Effector memory CD8-positive, alpha-beta T cell (primary cell): ENCODE measurements at regions not wholly inside any gene's neighbourhood (a gene's known extent, or its start where the extent isn't known, plus 50 kb on each side); places are given as distances from the start of the nearest gene placed in this dataset.
A peak's percentile ranks its signal among the peaks of the same experiment; 100 is the strongest.
"Not testable (repeated sequence)": the region's sequence is repeated elsewhere in the genome, so short reads cannot be mapped to it uniquely, and the experiment has no call there.

Experiments
- ATAC-seq: fragments of 150-1000 bp; cut with Tn5 transposase; replicated peaks from 2 replicates; pipeline ENCODE4 v1.10.0; 2021; ENCODE audit warnings: mild to moderate bottlenecking, moderate library complexity
- DNase-seq, 3 experiments: peaks; one replicate each; pipeline ENCODE4 v3.0.0; 2021
- H3K27ac Mint-ChIP-seq, 2 donors: one replicate each; pipeline ENCODE4 v1.8.0; 2022; ENCODE audit warnings: mild to moderate bottlenecking in 2 of 2, mixed read lengths in 2 of 2, moderate library complexity in 2 of 2
- H3K27me3 Mint-ChIP-seq, 2 donors: one replicate each; pipeline ENCODE4 v1.8.0; 2022; ENCODE audit warnings: mixed read lengths in 2 of 2
- H3K36me3 Mint-ChIP-seq: one replicate; pipeline ENCODE4 v1.8.0; 2022; ENCODE audit warnings: mild to moderate bottlenecking, moderate library complexity, mixed read lengths; ENCODE audit not compliant: insufficient read depth
- H3K4me1 Mint-ChIP-seq, 2 donors: one replicate each; pipeline ENCODE4 v1.8.0; 2022; ENCODE audit warnings: low read depth in 2 of 2, mixed read lengths in 2 of 2
- H3K4me3 Mint-ChIP-seq, 2 donors: one replicate each; pipeline ENCODE4 v1.8.0; 2022; ENCODE audit warnings: mild to moderate bottlenecking in 2 of 2, mixed read lengths in 2 of 2, moderate library complexity in 2 of 2
- H3K9me3 Mint-ChIP-seq, 2 donors: one replicate each; pipeline ENCODE4 v1.8.0; 2022; ENCODE audit warnings: mixed read lengths in 2 of 2

- peaks cover 8 to 24% of the 10 kb centered on the region in 2 donors for H3K27me3 Mint-ChIP-seq
- no peak overlapping the region for H3K4me3 Mint-ChIP-seq
- no peaks in the 10 kb centered on the region for H3K4me1 Mint-ChIP-seq
- no peak for ATAC-seq
- no peak for DNase-seq
- H3K36me3 Mint-ChIP-seq, result no peaks in the 10 kb centered on the region
- H3K9me3 Mint-ChIP-seq, result no peaks in the 10 kb centered on the region
- H3K27ac Mint-ChIP-seq, result peak overlapping the region in 1 of 2 donors; percentile 32
Observed at GRCh38 chr6:152811785-152812184, 61.2 kb downstream of the VIP start.

- no peaks in the 10 kb centered on the region for H3K4me1 Mint-ChIP-seq
- H3K27me3 Mint-ChIP-seq, result peaks cover 25 to 36% of the 10 kb centered on the region in 2 donors
- H3K9me3 Mint-ChIP-seq, result no peaks in the 10 kb centered on the region
- H3K27ac Mint-ChIP-seq, result no peak overlapping the region
- H3K4me3 Mint-ChIP-seq, result no peak overlapping the region
- no peaks in the 10 kb centered on the region for H3K36me3 Mint-ChIP-seq
- DNase-seq (no peak), ATAC-seq (no peak)
Observed at GRCh38 chr6:152815230-152815872, 64.8 kb downstream of the VIP start.

- Mint-ChIP-seq H3K4me1 (no peaks in the 10 kb centered on the region), H3K27ac (no peak overlapping the region), H3K4me3 (no peak overlapping the region), H3K36me3 (no peaks in the 10 kb centered on the region), H3K27me3 (peaks cover 25 to 36% of the 10 kb centered on the region in 2 donors), H3K9me3 (no peaks in the 10 kb centered on the region)
- no peak for DNase-seq
- ATAC-seq, result no peak
Observed at GRCh38 chr6:152816055-152816454, 65.5 kb downstream of the VIP start.

GRCh38 chr6:152821525-152821924, 70.9 kb downstream of the VIP start:
- peaks cover 25 to 31% of the 10 kb centered on the region in 2 donors for H3K27me3 Mint-ChIP-seq
- H3K27ac Mint-ChIP-seq, result no peak overlapping the region
- ATAC-seq, result no peak
- H3K4me3 Mint-ChIP-seq, result no peak overlapping the region
- no peak for DNase-seq
- no peaks in the 10 kb centered on the region for H3K9me3 Mint-ChIP-seq
- H3K4me1 Mint-ChIP-seq, result no peaks in the 10 kb centered on the region
- H3K36me3 Mint-ChIP-seq, result no peaks in the 10 kb centered on the region

- no peak for DNase-seq
- no peaks in the 10 kb centered on the region for H3K36me3 Mint-ChIP-seq
- H3K27ac Mint-ChIP-seq, result no peak overlapping the region
- peaks cover 8 to 18% of the 10 kb centered on the region in 2 donors for H3K27me3 Mint-ChIP-seq
- no peaks in the 10 kb centered on the region for H3K9me3 Mint-ChIP-seq
- H3K4me3 Mint-ChIP-seq, result no peak overlapping the region
- H3K4me1 Mint-ChIP-seq, result no peaks in the 10 kb centered on the region
- no peak for ATAC-seq
Observed at GRCh38 chr6:152824666-152825065, 74.1 kb downstream of the VIP start.

GRCh38 chr6:152828431-152828830, 77.8 kb downstream of the VIP start:
- Mint-ChIP-seq H3K9me3 (no peaks in the 10 kb centered on the region), H3K36me3 (no peaks in the 10 kb centered on the region), H3K4me1 (no peaks in the 10 kb centered on the region), H3K4me3 (no peak overlapping the region), H3K27ac (no peak overlapping the region), H3K27me3 (peaks cover 6 to 8% of the 10 kb centered on the region in 2 donors)
- no peak for ATAC-seq
- DNase-seq, result no peak

- not testable (repeated sequence) for H3K4me1 Mint-ChIP-seq, ATAC-seq, H3K36me3 Mint-ChIP-seq, DNase-seq, H3K9me3 Mint-ChIP-seq, H3K27ac Mint-ChIP-seq, H3K4me3 Mint-ChIP-seq
- H3K27me3 Mint-ChIP-seq, result peaks cover 26 to 32% of the 10 kb centered on the region in 2 donors
Observed at GRCh38 chr6:152834366-152834765, 83.8 kb downstream of the VIP start.

GRCh38 chr6:152836523-152836922, 85.9 kb downstream of the VIP start:
- ATAC-seq, result no peak
- peaks cover 33 to 44% of the 10 kb centered on the region in 2 donors for H3K27me3 Mint-ChIP-seq
- H3K4me1 Mint-ChIP-seq, result no peaks in the 10 kb centered on the region
- DNase-seq, result no peak
- no peak overlapping the region for H3K4me3 Mint-ChIP-seq
- no peak overlapping the region for H3K27ac Mint-ChIP-seq
- H3K9me3 Mint-ChIP-seq, result no peaks in the 10 kb centered on the region
- H3K36me3 Mint-ChIP-seq, result no peaks in the 10 kb centered on the region

GRCh38 chr6:152845421-152845820, 94.8 kb downstream of the VIP start:
- Mint-ChIP-seq H3K27me3 (peaks cover 24 to 34% of the 10 kb centered on the region in 2 donors), H3K36me3 (no peaks in the 10 kb centered on the region), H3K27ac (no peak overlapping the region), H3K4me3 (no peak overlapping the region), H3K9me3 (no peaks in the 10 kb centered on the region), H3K4me1 (no peaks in the 10 kb centered on the region)
- ATAC-seq (no peak), DNase-seq (no peak)

GRCh38 chr6:152846825-152847224, 96.2 kb downstream of the VIP start:
- Mint-ChIP-seq H3K4me1 (no peaks in the 10 kb centered on the region), H3K27ac (no peak overlapping the region), H3K36me3 (no peaks in the 10 kb centered on the region), H3K9me3 (no peaks in the 10 kb centered on the region), H3K4me3 (no peak overlapping the region), H3K27me3 (peaks cover 20 to 26% of the 10 kb centered on the region in 2 donors)
- no peak for DNase-seq
- ATAC-seq, result no peak

- Mint-ChIP-seq H3K27me3 (peaks cover 28 to 34% of the 10 kb centered on the region in 2 donors), H3K4me3 (no peak overlapping the region), H3K36me3 (no peaks in the 10 kb centered on the region), H3K4me1 (no peaks in the 10 kb centered on the region), H3K27ac (no peak overlapping the region), H3K9me3 (no peaks in the 10 kb centered on the region)
- DNase-seq (no peak), ATAC-seq (no peak)
Observed at GRCh38 chr6:152848919-152849318, 98.3 kb downstream of the VIP start.

- H3K27me3 Mint-ChIP-seq, result peaks cover 28% of the 10 kb centered on the region in 2 donors
- H3K4me1 Mint-ChIP-seq, result peaks cover 2 to 4% of the 10 kb centered on the region in 2 donors
- H3K36me3 Mint-ChIP-seq, result no peaks in the 10 kb centered on the region
- no peak for ATAC-seq
- DNase-seq, result no peak
- no peak overlapping the region for H3K27ac Mint-ChIP-seq
- no peak overlapping the region for H3K4me3 Mint-ChIP-seq
- no peaks in the 10 kb centered on the region for H3K9me3 Mint-ChIP-seq
Observed at GRCh38 chr6:152854086-152854795, 103.6 kb downstream of the VIP start.

- peaks cover 3 to 6% of the 10 kb centered on the region in 2 donors for H3K4me1 Mint-ChIP-seq
- H3K36me3 Mint-ChIP-seq, result no peaks in the 10 kb centered on the region
- ATAC-seq (no peak), DNase-seq (no peak)
- no peaks in the 10 kb centered on the region for H3K9me3 Mint-ChIP-seq
- H3K4me3 Mint-ChIP-seq, result no peak overlapping the region
- no peak overlapping the region for H3K27ac Mint-ChIP-seq
- peaks cover 29 to 34% of the 10 kb centered on the region in 2 donors for H3K27me3 Mint-ChIP-seq
Observed at GRCh38 chr6:152858141-152858540, 107.5 kb downstream of the VIP start.

- Mint-ChIP-seq H3K4me1 (peaks cover 3 to 6% of the 10 kb centered on the region in 2 donors), H3K9me3 (no peaks in the 10 kb centered on the region), H3K27ac (no peak overlapping the region), H3K27me3 (peaks cover 22 to 29% of the 10 kb centered on the region in 2 donors), H3K36me3 (no peaks in the 10 kb centered on the region), H3K4me3 (no peak overlapping the region)
- DNase-seq (no peak), ATAC-seq (no peak)
Observed at GRCh38 chr6:152859225-152859624, 108.6 kb downstream of the VIP start.
